ENCODE measurements at regions not wholly inside any gene's neighbourhood (a gene's known extent, or its start where the extent isn't known, plus 50 kb on each side); places are given as distances from the start of the nearest gene placed in this dataset.

DNA sequence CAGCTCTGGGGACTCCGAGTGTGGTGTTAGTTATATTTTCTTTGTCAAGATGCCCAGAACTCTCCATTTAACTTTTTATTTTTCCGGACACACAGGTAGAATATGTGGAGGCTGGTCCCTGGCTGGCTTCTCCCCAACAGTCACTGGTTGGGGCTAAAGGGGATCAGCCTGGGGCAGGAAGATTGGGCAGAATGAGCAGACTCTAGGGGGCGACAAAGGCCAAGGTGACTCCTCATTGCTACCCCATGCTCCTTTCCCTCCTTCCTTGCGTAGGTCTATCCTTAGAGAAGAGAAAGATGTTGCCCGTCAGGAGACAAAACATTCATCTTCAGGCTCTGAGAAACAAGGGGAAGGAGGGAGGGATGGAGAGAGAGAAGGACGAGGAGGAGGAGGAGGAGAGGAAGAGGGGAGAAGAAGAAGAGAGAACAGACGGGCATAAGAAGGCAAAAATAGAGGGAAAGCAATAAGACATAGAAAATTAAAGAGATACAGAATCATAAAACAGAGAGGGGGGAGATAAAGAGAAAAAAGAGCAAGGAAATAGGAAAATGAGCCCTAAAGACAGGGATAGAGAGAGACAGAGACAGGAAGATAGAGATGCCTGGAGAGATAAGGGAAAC lies 89.9 kb downstream of the FOXD2 start:
- TF ChIP-seq, protein P1, sequence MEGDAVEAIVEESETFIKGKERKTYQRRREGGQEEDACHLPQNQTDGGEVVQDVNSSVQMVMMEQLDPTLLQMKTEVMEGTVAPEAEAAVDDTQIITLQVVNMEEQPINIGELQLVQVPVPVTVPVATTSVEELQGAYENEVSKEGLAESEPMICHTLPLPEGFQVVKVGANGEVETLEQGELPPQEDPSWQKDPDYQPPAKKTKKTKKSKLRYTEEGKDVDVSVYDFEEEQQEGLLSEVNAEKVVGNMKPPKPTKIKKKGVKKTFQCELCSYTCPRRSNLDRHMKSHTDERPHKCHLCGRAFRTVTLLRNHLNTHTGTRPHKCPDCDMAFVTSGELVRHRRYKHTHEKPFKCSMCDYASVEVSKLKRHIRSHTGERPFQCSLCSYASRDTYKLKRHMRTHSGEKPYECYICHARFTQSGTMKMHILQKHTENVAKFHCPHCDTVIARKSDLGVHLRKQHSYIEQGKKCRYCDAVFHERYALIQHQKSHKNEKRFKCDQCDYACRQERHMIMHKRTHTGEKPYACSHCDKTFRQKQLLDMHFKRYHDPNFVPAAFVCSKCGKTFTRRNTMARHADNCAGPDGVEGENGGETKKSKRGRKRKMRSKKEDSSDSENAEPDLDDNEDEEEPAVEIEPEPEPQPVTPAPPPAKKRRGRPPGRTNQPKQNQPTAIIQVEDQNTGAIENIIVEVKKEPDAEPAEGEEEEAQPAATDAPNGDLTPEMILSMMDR (conservative IDR thresholded peaks at IDR 0.05): peak; percentile 74
- no peak for TF ChIP-seq EZH2 (IDR thresholded peaks at IDR 0.05; ENCODE audit: low read depth)
